GM06990 (cell line): ENCODE measurements at regions not wholly inside any gene's neighbourhood (a gene's known extent, or its start where the extent isn't known, plus 50 kb on each side); places are given as distances from the start of the nearest gene placed in this dataset.
A peak's percentile ranks its signal among the peaks of the same experiment; 100 is the strongest.

Experiments used
- DNase-seq: peaks from one replicate; pipeline ENCODE4 v3.0.0-alpha.2; 2011; ENCODE audit not compliant: insufficient read length; ENCODE audit errors: extremely low read depth
- H3K27me3 ChIP-seq: replicated peaks from 2 replicates; pipeline ENCODE4 v1.6.0; 2011; ENCODE audit warnings: low read length; ENCODE audit not compliant: control insufficient read depth, insufficient read depth
- H3K36me3 ChIP-seq: 2 replicates; pipeline ENCODE4 v1.5.1; 2011; ENCODE audit warnings: low read length; ENCODE audit not compliant: control insufficient read depth, insufficient read depth
- H3K4me3 ChIP-seq: replicated peaks from 2 replicates; pipeline ENCODE4 v1.5.1; 2011; ENCODE audit warnings: low read depth, mild to moderate bottlenecking, control low read depth, low read length
- TF ChIP-seq, protein P1 (sequence below): IDR thresholded peaks from 2 replicates; pipeline ENCODE4 v1.5.1; 2011; ENCODE audit warnings: low read length, control low read depth, mild to moderate bottlenecking, inconsistent platforms; ENCODE audit not compliant: insufficient read depth, poor library complexity, severe bottlenecking

DNA sequence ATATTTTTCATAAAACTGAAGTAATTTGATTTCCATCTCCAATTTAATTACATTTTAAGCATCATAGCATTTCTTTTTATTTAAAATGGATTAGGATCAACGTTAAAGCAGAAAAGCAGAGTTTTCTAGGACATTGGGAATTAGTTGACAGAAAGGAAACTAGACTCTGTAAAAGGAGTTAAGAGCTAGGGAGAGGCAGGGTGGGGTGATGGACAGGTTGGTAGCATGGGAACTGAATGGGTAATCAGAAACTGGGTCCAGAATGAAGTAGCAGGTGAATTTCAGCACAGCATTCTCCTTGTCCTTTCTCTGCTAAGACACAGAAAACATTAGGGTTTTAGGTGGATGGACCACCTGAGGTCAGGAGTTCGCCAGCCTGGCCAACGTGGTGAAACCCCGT, 97.6 kb downstream of the ANAPC4 start:
- TF ChIP-seq, protein P1, sequence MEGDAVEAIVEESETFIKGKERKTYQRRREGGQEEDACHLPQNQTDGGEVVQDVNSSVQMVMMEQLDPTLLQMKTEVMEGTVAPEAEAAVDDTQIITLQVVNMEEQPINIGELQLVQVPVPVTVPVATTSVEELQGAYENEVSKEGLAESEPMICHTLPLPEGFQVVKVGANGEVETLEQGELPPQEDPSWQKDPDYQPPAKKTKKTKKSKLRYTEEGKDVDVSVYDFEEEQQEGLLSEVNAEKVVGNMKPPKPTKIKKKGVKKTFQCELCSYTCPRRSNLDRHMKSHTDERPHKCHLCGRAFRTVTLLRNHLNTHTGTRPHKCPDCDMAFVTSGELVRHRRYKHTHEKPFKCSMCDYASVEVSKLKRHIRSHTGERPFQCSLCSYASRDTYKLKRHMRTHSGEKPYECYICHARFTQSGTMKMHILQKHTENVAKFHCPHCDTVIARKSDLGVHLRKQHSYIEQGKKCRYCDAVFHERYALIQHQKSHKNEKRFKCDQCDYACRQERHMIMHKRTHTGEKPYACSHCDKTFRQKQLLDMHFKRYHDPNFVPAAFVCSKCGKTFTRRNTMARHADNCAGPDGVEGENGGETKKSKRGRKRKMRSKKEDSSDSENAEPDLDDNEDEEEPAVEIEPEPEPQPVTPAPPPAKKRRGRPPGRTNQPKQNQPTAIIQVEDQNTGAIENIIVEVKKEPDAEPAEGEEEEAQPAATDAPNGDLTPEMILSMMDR: no peak
- no peaks in the 10 kb centered on the region for H3K27me3 ChIP-seq
- DNase-seq: no peak
- no peak overlapping the region for H3K4me3 ChIP-seq
- H3K36me3 ChIP-seq: no peaks in the 10 kb centered on the region

DNA sequence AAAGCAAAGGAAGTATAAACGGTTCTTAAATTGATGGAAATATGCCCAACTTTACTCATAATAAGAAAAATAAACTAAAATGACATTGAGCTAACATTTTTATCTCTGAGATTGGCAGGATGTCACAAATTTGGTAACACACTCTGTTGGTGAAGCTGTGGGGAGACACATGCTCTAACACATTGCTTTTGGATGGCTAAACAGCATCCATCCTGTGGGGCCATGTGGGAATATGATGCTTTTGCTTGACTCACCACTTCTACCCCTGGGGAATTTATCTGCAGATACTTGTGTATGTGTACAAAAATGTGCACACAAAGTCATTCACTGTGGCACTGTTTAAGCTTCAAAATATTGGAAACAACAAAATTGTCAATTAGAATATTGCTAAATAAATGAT, 100.2 kb downstream of the ANAPC4 start:
- H3K27me3 ChIP-seq: no peaks in the 10 kb centered on the region
- TF ChIP-seq, protein P1: no peak

DNA sequence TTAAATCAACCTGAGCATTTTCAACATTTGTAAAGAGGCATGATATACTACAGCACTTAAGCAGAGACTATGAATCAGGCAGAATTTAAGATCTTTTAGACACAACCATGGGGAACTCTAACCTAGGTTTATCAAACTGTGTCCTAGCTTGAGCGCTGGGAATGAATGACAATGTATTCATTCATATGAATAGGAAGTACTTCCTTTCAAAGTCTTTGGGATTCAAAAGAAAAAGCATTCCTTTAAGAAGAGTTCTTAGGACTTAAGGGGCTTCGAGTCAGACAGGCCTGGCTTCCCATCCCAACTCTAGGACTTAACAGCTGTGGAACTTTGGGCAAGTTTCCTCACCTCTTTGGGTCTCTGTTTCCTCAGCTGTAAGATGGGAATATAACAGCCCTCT, 104.6 kb downstream of the ANAPC4 start:
- TF ChIP-seq, protein P1: no peak
- DNase-seq: no peak
- no peaks in the 10 kb centered on the region for H3K27me3 ChIP-seq
- H3K4me3 ChIP-seq: no peak overlapping the region
- no peaks in the 10 kb centered on the region for H3K36me3 ChIP-seq

More for the DNA sequence above, 100.2 kb downstream of the ANAPC4 start:
- no peak for DNase-seq
- Histone ChIP-seq H3K4me3 (no peak overlapping the region), H3K36me3 (no peaks in the 10 kb centered on the region)

DNA sequence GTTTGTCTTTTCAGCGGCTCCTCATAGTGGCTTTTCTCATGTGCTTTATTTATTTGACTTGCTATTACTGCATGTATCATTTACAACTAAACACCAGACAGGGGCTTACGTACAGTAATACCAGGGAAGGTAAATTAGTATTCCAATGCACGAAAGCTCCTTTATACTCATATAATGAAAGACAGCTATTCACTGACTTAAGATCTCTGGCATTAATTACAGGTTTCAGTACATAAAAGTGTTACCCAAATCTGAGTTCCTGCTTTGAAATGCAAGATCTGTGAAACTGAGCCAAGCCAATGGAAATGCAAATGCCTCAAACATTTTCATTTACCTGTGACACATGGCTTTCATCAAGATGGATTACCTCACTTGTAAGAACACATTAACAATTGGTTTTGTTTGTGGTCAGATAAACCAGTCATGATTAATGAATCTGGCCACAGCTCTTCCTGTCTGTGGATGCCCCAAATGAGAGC, 107.2 kb downstream of the ANAPC4 start:
- Histone ChIP-seq H3K36me3 (no peaks in the 10 kb centered on the region), H3K27me3 (no peaks in the 10 kb centered on the region), H3K4me3 (no peak overlapping the region)
- TF ChIP-seq, protein P1: no peak
- DNase-seq: peak; percentile 25

DNA sequence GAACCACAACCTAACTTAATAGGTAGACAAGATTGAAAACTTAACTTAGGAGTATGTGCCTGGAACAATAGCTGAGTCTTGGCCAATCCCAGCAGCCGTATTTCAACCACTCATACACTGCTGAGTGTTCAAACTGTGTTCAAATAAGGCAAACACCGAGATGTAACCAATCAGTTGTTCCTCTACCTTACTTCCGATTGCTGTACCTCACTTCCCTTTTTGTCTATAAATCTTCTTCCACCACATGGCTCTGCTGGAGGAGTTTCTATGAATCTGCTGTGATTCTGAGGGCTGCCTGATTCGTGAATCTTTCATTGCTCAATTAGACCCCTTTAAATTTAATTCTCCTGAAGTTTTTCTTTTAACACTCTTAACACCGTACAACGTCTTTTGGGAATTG, 108.0 kb downstream of the ANAPC4 start:
- TF ChIP-seq, protein P1: no peak
- Histone ChIP-seq H3K27me3 (no peaks in the 10 kb centered on the region), H3K36me3 (no peaks in the 10 kb centered on the region), H3K4me3 (no peak overlapping the region)
- no peak for DNase-seq

DNA sequence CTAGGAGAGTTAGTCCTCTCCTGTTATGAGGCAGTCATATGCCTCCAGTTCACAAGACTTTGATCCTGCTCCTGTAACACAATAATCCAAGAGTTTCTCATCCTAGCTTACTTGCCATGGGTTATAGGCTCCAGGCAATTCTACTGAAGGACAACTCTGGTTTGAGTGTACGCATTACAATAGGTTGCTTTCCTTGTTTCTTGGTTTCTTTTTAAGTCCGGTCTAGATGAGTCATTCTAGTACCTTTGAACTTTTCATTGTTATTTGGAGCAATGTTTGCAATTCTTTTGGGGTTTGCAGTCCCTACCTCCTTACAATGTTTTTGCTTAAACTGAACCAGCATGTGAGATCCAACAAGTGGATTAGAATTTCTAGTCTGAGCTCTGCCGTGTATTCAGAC, 109.1 kb downstream of the ANAPC4 start:
- DNase-seq: no peak
- no peak overlapping the region for H3K4me3 ChIP-seq
- H3K36me3 ChIP-seq: no peaks in the 10 kb centered on the region
- TF ChIP-seq, protein P1: no peak
- H3K27me3 ChIP-seq: no peaks in the 10 kb centered on the region
